Ovary (tissue), 7 donors: ENCODE measurements at regions not wholly inside any gene's neighbourhood (a gene's known extent, or its start where the extent isn't known, plus 50 kb on each side); places are given as distances from the start of the nearest gene placed in this dataset.

Experiments used
- DNase-seq, 5 donors: peaks; one replicate each; pipeline ENCODE4 v3.0.0-alpha.2; 2019 to 2020
- H3K27ac ChIP-seq, 2 donors: fragments of 200-600 bp; one replicate each; pipeline versions ENCODE4 v1.5.1 to v1.8.0; 2019 to 2022
- H3K27me3 ChIP-seq: fragments of 200-600 bp; one replicate; pipeline ENCODE4 v1.8.0; 2022
- H3K36me3 ChIP-seq: fragments of 200-600 bp; sonication (generic); one replicate; pipeline ENCODE4 v1.5.1; 2019
- H3K4me1 ChIP-seq: one replicate; pipeline ENCODE4 v1.8.1; 2013; ENCODE audit warnings: mild to moderate bottlenecking, moderate library complexity; ENCODE audit not compliant: insufficient read depth
- H3K4me3 ChIP-seq: fragments of 200-600 bp; sonication (generic); one replicate; pipeline ENCODE4 v1.5.1; 2017
- H3K9me3 ChIP-seq, 2 donors: fragments of 200-600 bp in 1 of 2; sonication (generic) in 1 of 2; one replicate each; pipeline versions ENCODE4 v1.5.1 to v1.8.1; 2013 to 2019; ENCODE audit warnings: mild to moderate bottlenecking in 1 of 2, moderate library complexity in 1 of 2
- CTCF ChIP-seq, 3 donors: fragments of 450-650 bp in 2 of 3; fragments of 200-600 bp in 1 of 3; IDR thresholded peaks; one replicate each; pipeline versions ENCODE4 v1.5.1 to v1.8.0; 2016 to 2022; ENCODE audit warnings: antibody characterized with exemption in 3 of 3, mild to moderate bottlenecking in 1 of 3
- EP300 ChIP-seq: sonication (generic); formaldehyde crosslinking; IDR thresholded peaks from one replicate; pipeline ENCODE4 v1.6.1; 2017; ENCODE audit warnings: antibody characterized with exemption
- POLR2A ChIP-seq: fragments of 450-650 bp; IDR thresholded peaks from one replicate; pipeline ENCODE4 v1.6.1; 2017; ENCODE audit warnings: antibody characterized with exemption, mild to moderate bottlenecking, moderate library complexity
- WGBS, 3 donors: extraction: QIAGEN DNeasy Blood & Tissue Kit in 1 of 3; methylation state at CpG; one replicate each; pipeline versions ENCODE4 v1.1.5 to v1.1.7; 2013 to 2017; 5-methylcytosine and 5-hydroxymethylcytosine counted together
- intact Hi-C, 4 donors: fragments of 100-400 bp; cut with DNase I; formaldehyde crosslinking; loops; one replicate each; pipeline versions ENCODE4 v1.11.0 to v1.15.1; 2022 to 2023
- donor health status: DM: no; HTN: no; CAD: no; lungs with moderate emphysema.
- donor health status: DM: no; HTN: no; CAD: no.
- donor health status: Bipolar disorder and iron deficiency.
- donor health status: DM: no; HTN: no; CAD: no.
- donor health status: DM: yes; HTN: yes; CAD: no.

DNA sequence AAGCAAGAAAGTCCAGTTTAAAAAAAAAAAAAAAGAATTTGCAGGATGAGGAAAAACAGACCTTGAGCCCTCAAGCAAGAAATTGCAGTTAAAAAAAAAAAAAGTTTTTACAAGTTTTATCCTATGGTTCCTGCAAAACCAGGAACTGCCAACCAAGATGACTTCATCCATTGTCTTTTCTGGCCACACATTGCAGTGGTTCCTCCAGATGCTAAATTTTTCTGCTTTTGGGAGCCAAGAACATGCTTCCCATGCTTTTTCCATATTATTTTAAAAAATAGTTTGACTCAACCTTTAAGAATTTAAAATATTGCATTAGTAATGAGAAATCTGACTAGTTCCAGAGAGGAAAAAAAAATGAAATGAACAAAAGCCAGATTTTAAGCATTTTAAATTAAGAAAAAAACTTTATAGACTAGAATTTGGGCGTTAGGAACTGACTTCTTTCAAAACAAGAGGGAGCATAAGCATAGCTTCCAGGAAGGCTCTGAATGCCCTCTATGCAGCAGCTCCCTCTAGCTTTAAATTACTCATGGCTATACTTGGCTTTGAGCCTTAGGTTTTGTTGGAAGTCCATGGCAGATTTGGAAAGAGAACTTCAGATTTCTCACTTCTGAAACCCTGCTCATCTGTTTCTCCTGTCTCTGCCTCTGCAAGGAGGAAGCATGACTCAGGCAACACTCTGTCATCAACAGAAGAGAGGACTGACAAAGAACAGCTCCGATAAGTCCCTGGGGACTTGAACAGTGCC lies 124.5 kb downstream of the GPR65 start:
- DNase-seq: no peak
- Histone ChIP-seq H3K4me1 (no peaks in the 10 kb centered on the region), H3K27ac (no peak overlapping the region), H3K4me3 (no peak overlapping the region), H3K27me3 (no peaks in the 10 kb centered on the region), H3K9me3 (no peaks in the 10 kb centered on the region), H3K36me3 (no peaks in the 10 kb centered on the region)
- intact Hi-C loops: no loop called here
- no peak for TF ChIP-seq CTCF (IDR thresholded peaks at IDR 0.05)
- no peak for TF ChIP-seq EP300
- TF ChIP-seq POLR2A: no peak
- WGBS, 3 donors: 16 to 24% (median 20%) methylated on average over 2 of the region's 2 CpGs

GRCh38 chr14:88130057-88130432 lies 125.1 kb downstream of the GPR65 start:
- Histone ChIP-seq H3K4me3 (no peak overlapping the region), H3K27ac (no peak overlapping the region), H3K27me3 (no peaks in the 10 kb centered on the region), H3K4me1 (no peaks in the 10 kb centered on the region), H3K36me3 (no peaks in the 10 kb centered on the region), H3K9me3 (no peaks in the 10 kb centered on the region)
- DNase-seq: no peak
- intact Hi-C loops: no loop called here
- WGBS, 3 donors: 39 to 44% (median 40%) methylated on average over 2 of the region's 2 CpGs
- TF ChIP-seq EP300 (no peak), CTCF (IDR thresholded peaks at IDR 0.05) (no peak), POLR2A (no peak)
